ENCODE measurements at regions not wholly inside any gene's neighbourhood (a gene's known extent, or its start where the extent isn't known, plus 50 kb on each side); places are given as distances from the start of the nearest gene placed in this dataset.

DNA sequence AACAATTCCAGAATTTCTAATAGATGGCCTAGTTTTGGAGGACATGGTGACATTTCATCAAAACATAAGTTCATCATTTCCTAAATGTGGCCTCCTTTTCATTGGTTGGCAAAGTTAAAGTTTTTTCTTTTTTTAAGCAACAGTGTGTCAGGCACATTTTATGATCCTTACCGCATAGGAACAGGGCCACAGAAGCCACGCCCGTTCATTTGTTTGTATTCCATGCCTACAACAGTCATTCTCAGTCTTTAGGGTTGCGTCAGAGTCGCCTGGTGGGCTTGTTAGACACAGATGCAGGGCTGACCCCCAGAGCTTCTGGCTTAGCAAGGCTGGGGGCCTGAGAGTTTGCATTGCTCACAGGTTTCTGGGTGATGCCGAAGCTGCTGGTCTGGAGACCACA lies 130.2 kb downstream of the HSD17B3 start:
- DNase-seq (ENCODE audit: low read depth, low spot score), result no peak
- H3K4me3 ChIP-seq (ENCODE audit: control insufficient read depth in 2 of 3, extremely low read depth in 1 of 3, insufficient read depth in 2 of 3, low read depth in 1 of 3, low read length in 3 of 3), result no peak overlapping the region
- dilution Hi-C loops (cut with MboI; ENCODE audit: extremely low pct_ligation_motif_present, low sequenced_read_pairs), result no loop called here
- no peaks in the 10 kb centered on the region for H3K9me1 ChIP-seq (ENCODE audit: control insufficient read depth, extremely low read depth, insufficient read depth, low read length)
- H3K4me1 ChIP-seq (ENCODE audit: control insufficient read depth, extremely low read depth, insufficient read depth, low read length), result no peaks in the 10 kb centered on the region
- no peak overlapping the region for H3K27ac ChIP-seq (ENCODE audit: control insufficient read depth, insufficient read depth, low read length)
- FAIRE-seq, result no peak
- no peaks in the 10 kb centered on the region for H3K79me2 ChIP-seq (ENCODE audit: control insufficient read depth, insufficient read depth, low read length)
- no peak overlapping the region for H3K4me2 ChIP-seq (ENCODE audit: control insufficient read depth, extremely low read depth, insufficient read depth, low read depth, low read length)
- peaks cover 10% of the 10 kb centered on the region for H3K27me3 ChIP-seq (ENCODE audit: control insufficient read depth, extremely low read depth, insufficient read depth, low read length)
- H2AFZ ChIP-seq (ENCODE audit: control insufficient read depth, low read length), result no peak overlapping the region
- no peak overlapping the region for H3K9ac ChIP-seq (ENCODE audit: control insufficient read depth, extremely low read depth, insufficient read depth, low read length)
- H3K36me3 ChIP-seq (ENCODE audit: control insufficient read depth in 2 of 2, extremely low read depth in 1 of 2, insufficient read depth in 2 of 2, low read length in 2 of 2), result no peaks in the 10 kb centered on the region
- H3K9me3 ChIP-seq (ENCODE audit: control insufficient read depth, low read depth, low read length), result no peaks in the 10 kb centered on the region
- H4K20me1 ChIP-seq (ENCODE audit: control insufficient read depth, extremely low read depth, insufficient read depth, low read length), result no peaks in the 10 kb centered on the region
- TF ChIP-seq, protein P1, sequence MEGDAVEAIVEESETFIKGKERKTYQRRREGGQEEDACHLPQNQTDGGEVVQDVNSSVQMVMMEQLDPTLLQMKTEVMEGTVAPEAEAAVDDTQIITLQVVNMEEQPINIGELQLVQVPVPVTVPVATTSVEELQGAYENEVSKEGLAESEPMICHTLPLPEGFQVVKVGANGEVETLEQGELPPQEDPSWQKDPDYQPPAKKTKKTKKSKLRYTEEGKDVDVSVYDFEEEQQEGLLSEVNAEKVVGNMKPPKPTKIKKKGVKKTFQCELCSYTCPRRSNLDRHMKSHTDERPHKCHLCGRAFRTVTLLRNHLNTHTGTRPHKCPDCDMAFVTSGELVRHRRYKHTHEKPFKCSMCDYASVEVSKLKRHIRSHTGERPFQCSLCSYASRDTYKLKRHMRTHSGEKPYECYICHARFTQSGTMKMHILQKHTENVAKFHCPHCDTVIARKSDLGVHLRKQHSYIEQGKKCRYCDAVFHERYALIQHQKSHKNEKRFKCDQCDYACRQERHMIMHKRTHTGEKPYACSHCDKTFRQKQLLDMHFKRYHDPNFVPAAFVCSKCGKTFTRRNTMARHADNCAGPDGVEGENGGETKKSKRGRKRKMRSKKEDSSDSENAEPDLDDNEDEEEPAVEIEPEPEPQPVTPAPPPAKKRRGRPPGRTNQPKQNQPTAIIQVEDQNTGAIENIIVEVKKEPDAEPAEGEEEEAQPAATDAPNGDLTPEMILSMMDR (optimal IDR thresholded peaks at IDR 0.05 in 1 of 3, IDR thresholded peaks at IDR 0.05 in 1 of 3, conservative IDR thresholded peaks at IDR 0.05 in 1 of 3; ENCODE audit: extremely low read depth in 1 of 3, insufficient read depth in 2 of 3, low read length in 3 of 3), result no peak
- no peak for TF ChIP-seq EZH2 (IDR thresholded peaks at IDR 0.05; ENCODE audit: low read length)

DNA sequence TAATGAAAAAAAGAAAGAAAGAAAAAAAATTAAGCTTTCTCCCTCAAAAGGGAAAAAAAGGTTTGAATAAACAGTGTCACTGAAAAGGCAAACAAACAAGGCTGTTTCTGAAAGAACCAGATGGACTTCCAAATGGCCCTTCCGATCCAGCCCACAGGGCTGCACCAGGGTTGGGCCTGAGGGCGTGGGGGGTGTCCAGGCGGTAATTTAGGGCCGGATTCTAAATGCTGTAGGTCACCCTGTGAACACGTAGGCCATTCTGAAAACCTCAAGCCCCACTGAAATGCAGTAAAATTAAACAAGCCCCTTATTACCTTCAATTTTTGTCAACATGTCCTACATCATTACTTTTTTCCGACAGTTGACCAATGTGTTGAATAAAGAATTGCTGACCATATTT lies 132.1 kb downstream of the HSD17B3 start:
- Histone ChIP-seq H3K4me2 (ENCODE audit: control insufficient read depth, extremely low read depth, insufficient read depth, low read depth, low read length) (no peak overlapping the region), H3K27ac (ENCODE audit: control insufficient read depth, insufficient read depth, low read length) (no peak overlapping the region), H3K79me2 (ENCODE audit: control insufficient read depth, insufficient read depth, low read length) (no peaks in the 10 kb centered on the region), H4K20me1 (ENCODE audit: control insufficient read depth, extremely low read depth, insufficient read depth, low read length) (no peaks in the 10 kb centered on the region), H3K36me3 (ENCODE audit: control insufficient read depth in 2 of 2, extremely low read depth in 1 of 2, insufficient read depth in 2 of 2, low read length in 2 of 2) (no peaks in the 10 kb centered on the region), H3K9ac (ENCODE audit: control insufficient read depth, extremely low read depth, insufficient read depth, low read length) (no peak overlapping the region), H3K9me1 (ENCODE audit: control insufficient read depth, extremely low read depth, insufficient read depth, low read length) (no peaks in the 10 kb centered on the region), H3K9me3 (ENCODE audit: control insufficient read depth, low read depth, low read length) (no peaks in the 10 kb centered on the region), H2AFZ (ENCODE audit: control insufficient read depth, low read length) (no peak overlapping the region), H3K4me1 (ENCODE audit: control insufficient read depth, extremely low read depth, insufficient read depth, low read length) (no peaks in the 10 kb centered on the region), H3K4me3 (ENCODE audit: control insufficient read depth in 2 of 3, extremely low read depth in 1 of 3, insufficient read depth in 2 of 3, low read depth in 1 of 3, low read length in 3 of 3) (no peak overlapping the region), H3K27me3 (ENCODE audit: control insufficient read depth, extremely low read depth, insufficient read depth, low read length) (peaks cover 10% of the 10 kb centered on the region)
- TF ChIP-seq, protein P1 (optimal IDR thresholded peaks at IDR 0.05 in 1 of 3, IDR thresholded peaks at IDR 0.05 in 1 of 3, conservative IDR thresholded peaks at IDR 0.05 in 1 of 3; ENCODE audit: extremely low read depth in 1 of 3, insufficient read depth in 2 of 3, low read length in 3 of 3), result no peak
- TF ChIP-seq EZH2 (IDR thresholded peaks at IDR 0.05; ENCODE audit: low read length), result no peak
- DNase-seq (ENCODE audit: low read depth, low spot score), result no peak
- dilution Hi-C loops (cut with MboI; ENCODE audit: extremely low pct_ligation_motif_present, low sequenced_read_pairs), result no loop called here
- no peak for FAIRE-seq

Measured in keratinocyte (primary cell).